Stimulated activated CD4-positive, alpha-beta T cell treated with anti-CD3 and anti-CD28 coated beads, Interleukin-4, amount 100 ng/mL, for 1 hour (primary cell): ENCODE measurements at regions not wholly inside any gene's neighbourhood (a gene's known extent, or its start where the extent isn't known, plus 50 kb on each side); places are given as distances from the start of the nearest gene placed in this dataset.

Experiments used
- DNase-seq: peaks from one replicate; pipeline ENCODE4 v3.0.0-alpha.2; 2020

- no peak for DNase-seq
These were observed 360.0 kb downstream of the EPHA4 start for GRCh38 chr2:221212105-221212504.

- no peak for DNase-seq
These were observed 356.6 kb downstream of the EPHA4 start for GRCh38 chr2:221215487-221215886.

GRCh38 chr2:221216636-221217035 lies 355.5 kb downstream of the EPHA4 start:
- DNase-seq, result no peak

GRCh38 chr2:221225752-221226151 lies 346.4 kb downstream of the EPHA4 start:
- DNase-seq, result no peak

GRCh38 chr2:221228214-221228769 lies 343.8 kb downstream of the EPHA4 start:
- no peak for DNase-seq

GRCh38 chr2:221229099-221229498 lies 343.0 kb downstream of the EPHA4 start:
- no peak for DNase-seq

GRCh38 chr2:221231511-221231910 lies 340.6 kb downstream of the EPHA4 start:
- DNase-seq, result no peak

- DNase-seq, result no peak
These were observed 336.2 kb downstream of the EPHA4 start for GRCh38 chr2:221235941-221236340.

- no peak for DNase-seq
These were observed 331.0 kb downstream of the EPHA4 start for GRCh38 chr2:221241072-221241471.

GRCh38 chr2:221243771-221244170 lies 328.3 kb downstream of the EPHA4 start:
- no peak for DNase-seq

- DNase-seq, result no peak
These were observed 327.1 kb downstream of the EPHA4 start for GRCh38 chr2:221245045-221245444.

- DNase-seq, result no peak
These were observed 326.3 kb downstream of the EPHA4 start for GRCh38 chr2:221245772-221246171.

GRCh38 chr2:221254299-221254698 lies 317.8 kb downstream of the EPHA4 start:
- no peak for DNase-seq

- no peak for DNase-seq
These were observed 316.2 kb downstream of the EPHA4 start for GRCh38 chr2:221255862-221256261.

GRCh38 chr2:221258464-221258863 lies 313.6 kb downstream of the EPHA4 start:
- DNase-seq, result no peak

- DNase-seq, result no peak
These were observed 309.5 kb downstream of the EPHA4 start for GRCh38 chr2:221262651-221263050.

GRCh38 chr2:221263573-221263972 lies 308.5 kb downstream of the EPHA4 start:
- DNase-seq, result no peak

GRCh38 chr2:221264318-221264717 lies 307.8 kb downstream of the EPHA4 start:
- DNase-seq, result no peak

- no peak for DNase-seq
These were observed 304.2 kb downstream of the EPHA4 start for GRCh38 chr2:221267773-221268425.

GRCh38 chr2:221268631-221269030 lies 303.5 kb downstream of the EPHA4 start:
- DNase-seq, result no peak

GRCh38 chr2:221270806-221271205 lies 301.3 kb downstream of the EPHA4 start:
- no peak for DNase-seq

- no peak for DNase-seq
These were observed 299.4 kb downstream of the EPHA4 start for GRCh38 chr2:221272729-221273128.

- DNase-seq, result no peak
These were observed 296.1 kb downstream of the EPHA4 start for GRCh38 chr2:221276033-221276432.

- no peak for DNase-seq
These were observed 295.5 kb downstream of the EPHA4 start for GRCh38 chr2:221276601-221277000.

GRCh38 chr2:221282386-221282785 lies 289.7 kb downstream of the EPHA4 start:
- no peak for DNase-seq
